ENCODE measurements at regions not wholly inside any gene's neighbourhood (a gene's known extent, or its start where the extent isn't known, plus 50 kb on each side); places are given as distances from the start of the nearest gene placed in this dataset.
"Not testable (repeated sequence)": the region's sequence is repeated elsewhere in the genome, so short reads cannot be mapped to it uniquely, and the experiment has no call there.

DNA sequence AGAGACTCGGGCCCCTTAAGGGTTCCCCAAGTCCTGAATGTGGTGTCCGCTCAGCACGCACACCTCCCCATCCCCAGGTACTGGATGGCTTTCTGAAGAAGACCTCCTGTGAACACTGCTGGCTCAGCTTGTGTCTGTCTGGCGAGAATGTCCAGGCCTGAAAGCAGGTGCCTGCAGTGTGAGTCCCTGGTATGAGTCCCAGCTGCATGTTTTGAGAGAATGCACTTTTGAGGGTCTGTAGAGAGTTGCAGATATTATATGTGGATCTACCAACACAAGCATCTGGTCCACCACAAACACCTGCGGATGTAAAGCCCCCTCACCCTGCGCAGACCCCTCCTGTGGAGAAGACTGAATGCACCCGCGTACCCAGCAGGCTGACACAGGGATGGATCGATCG, 1308.9 kb downstream of the TBC1D22A start:
- DNase-seq (ENCODE audit: low read depth in 3 of 3) = no peak

DNA sequence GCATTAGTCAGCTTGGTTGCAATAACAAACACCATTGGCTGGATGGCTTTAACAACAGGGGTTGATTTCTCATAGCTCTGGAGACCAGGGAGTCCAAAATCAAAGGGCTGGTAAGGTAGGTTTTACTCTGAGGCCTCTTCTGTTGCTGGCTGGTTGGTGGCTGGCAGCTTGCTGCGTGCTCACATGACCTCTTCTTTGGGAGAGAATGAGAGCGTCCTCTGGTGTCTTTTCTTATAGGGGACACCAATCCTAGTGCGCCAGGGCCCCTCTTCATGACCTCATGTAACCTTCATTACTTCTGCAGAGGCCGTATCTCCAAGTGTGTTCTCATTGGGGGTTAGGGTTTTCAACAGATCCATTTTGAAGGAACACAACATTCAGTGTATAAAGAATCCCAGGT, 1308.3 kb downstream of the TBC1D22A start:
- no peak for DNase-seq (ENCODE audit: low read depth in 3 of 3)

DNA sequence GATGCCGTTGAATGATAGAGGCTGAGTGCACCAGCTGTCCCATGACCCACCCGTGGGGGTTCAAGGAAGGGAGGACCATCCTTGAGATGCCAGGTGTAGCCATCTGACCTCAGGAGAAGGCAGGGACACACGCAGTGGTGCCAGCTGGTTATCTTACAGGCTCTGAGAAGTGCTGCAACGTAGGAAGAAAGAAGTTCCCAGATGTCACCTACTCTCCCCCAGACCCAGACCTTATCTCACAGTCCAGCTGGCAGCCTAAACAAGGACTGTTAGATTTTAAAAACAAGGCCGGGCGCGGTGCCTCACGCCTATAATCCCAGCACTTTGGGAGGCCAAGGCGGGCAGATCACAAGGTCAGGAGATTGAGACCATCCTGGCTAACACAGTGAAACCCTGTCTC, 1307.6 kb downstream of the TBC1D22A start:
- DNase-seq (ENCODE audit: low read depth in 3 of 3) = no peak

- DNase-seq (ENCODE audit: low read depth in 3 of 3) = no peak
Measured at GRCh38 chr22:48069256-48069655, 1306.8 kb downstream of the TBC1D22A start.

DNA sequence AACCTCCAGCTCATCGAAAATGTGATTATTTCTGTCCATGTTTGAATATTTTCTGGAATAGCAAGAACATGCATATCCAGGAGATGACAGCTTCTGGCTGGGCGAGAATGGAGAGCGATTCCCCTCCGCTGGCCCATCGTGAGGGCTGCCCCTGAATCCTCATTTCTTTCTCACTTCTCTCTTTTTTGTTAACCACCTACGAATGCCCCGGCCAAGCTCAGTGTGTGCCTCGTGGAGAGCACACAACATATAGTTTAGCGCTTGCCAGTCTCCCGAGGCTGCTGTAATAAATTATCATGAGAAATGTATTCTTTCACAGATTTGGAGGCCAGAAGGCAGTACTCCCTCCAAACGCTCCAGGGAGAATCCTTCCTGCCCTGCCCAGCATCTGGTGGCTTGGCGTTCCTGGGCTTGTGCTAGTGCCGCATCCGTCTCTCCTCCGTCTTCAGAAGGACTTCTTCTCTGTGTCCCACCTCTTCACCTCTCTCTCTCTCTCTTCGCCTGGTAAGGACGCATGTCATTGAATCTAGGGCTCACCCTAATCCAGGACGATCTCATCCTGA, 1306.0 kb downstream of the TBC1D22A start:
- no peak for DNase-seq (ENCODE audit: low read depth in 3 of 3)

- DNase-seq (ENCODE audit: low read depth in 3 of 3) = no peak
Measured at GRCh38 chr22:48065892-48066291, 1303.4 kb downstream of the TBC1D22A start.

- no peak for DNase-seq (ENCODE audit: low read depth in 3 of 3)
Measured at GRCh38 chr22:48061726-48062125, 1299.3 kb downstream of the TBC1D22A start.

DNA sequence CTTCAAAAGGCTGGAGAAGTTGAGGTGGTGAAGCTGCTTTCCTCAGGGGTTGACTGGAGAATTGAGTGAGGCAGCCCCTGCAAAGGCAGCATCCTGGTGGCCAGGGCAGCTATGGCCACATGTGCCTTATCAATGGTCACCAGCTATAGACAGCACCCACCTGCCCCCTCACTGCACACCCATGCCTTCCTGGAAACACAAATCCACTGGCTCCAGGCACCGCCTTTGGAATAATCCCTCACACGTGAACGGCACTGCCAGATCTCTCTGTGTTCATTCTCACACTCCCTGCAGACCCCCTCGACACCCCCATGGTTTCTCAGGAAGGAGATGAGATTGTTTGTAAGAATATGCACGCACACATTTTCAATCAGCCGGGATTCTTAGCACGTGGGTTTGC, 1297.8 kb downstream of the TBC1D22A start:
- DNase-seq (ENCODE audit: low read depth in 3 of 3) = no peak

DNA sequence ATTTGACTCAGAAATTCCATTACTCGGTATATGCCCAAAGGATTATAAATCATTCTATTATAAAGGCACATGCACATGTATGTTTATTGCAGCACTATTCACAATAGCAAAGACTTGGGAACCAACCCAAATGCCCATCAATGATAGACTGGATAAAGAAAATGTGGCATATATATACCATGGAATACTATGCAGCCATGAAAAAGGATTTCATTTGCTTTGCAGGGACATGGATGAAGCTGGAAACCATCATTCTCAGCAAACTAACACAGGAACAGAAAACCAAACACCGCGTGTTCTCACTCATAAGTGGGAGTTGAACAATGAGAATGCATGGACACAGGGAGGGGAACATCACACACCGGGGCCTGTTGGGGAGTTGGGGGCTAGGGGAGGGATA, 1297.1 kb downstream of the TBC1D22A start:
- not testable (repeated sequence) for DNase-seq (ENCODE audit: low read depth in 3 of 3)

DNA sequence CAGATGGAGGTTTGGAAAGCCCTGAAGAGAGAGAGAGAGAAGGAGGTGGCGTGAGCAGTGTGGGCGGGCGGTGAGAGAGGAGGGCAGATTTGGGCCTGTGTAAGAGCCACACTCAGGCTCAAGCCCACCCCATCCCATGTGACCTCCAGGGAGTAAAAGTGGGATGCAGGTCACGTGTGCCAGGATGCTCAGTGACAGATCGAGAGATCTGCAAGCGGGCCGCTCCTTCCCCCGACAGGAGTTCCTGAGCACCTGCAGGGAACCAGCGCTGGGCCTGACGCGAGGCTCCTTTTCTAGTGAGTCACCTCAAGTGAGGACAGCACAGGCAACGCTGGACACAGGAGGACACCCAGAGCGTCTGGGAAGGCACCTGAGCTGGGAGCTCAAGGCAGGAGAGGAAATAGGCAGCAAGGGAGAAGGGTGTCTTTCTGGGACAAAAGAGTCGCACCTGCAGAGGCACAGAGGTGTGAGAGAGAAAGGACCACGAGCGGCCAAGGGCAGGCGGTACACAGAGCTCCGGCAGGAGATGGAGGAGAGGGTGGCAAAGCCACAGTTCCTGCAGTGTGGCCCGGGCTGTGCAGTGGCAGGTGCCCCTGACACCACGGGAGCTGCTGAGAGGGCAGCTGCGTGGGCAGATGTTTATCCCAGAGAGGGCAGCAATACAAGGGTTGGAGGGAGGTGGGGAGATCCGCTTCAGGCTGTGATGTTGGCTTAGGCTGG, 1294.8 kb downstream of the TBC1D22A start:
- DNase-seq (ENCODE audit: low read depth in 3 of 3) = no peak

- no peak for DNase-seq (ENCODE audit: low read depth in 3 of 3)
Measured at GRCh38 chr22:48055827-48056226, 1293.4 kb downstream of the TBC1D22A start.

DNA sequence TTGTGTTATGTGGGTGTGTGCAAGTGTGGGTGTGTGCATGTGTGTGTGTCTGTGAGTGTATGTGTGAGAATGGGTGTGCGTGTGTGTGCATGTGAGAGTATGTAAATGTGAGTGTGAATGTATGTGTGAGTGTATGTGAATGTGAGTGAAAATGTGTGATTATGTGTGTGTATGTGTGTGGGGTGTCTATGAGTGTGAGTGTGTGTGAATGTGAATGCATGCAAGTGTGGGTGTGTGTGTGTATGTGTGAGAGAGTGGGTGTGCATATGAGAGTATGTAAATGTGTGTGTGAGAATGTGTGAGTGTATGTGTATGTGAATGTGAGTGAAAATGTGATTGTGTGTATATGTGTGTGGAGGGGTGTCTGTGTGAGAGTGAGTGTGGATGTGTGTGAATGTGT, 1292.7 kb downstream of the TBC1D22A start:
- no peak for DNase-seq (ENCODE audit: low read depth in 3 of 3)

DNA sequence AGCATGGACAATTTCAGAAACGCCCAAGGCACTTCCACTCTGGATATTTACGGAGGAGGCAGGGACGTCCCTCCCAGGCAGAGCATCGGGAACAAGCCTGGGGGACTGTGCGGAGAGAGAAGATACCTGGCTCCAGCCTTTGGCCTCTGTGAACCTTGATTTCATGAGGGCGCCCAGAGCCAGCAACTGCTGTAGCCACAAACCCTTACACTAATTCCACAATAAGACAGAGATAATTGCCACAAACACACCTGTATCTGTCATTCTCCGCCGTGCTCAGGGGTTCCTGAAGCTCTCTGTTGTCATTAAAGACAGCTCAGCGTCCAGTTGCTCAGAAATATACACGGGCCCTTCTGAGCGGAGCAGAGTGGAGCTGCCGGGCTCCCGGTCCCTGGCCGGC, 1292.1 kb downstream of the TBC1D22A start:
- no peak for DNase-seq (ENCODE audit: low read depth in 3 of 3)

DNA sequence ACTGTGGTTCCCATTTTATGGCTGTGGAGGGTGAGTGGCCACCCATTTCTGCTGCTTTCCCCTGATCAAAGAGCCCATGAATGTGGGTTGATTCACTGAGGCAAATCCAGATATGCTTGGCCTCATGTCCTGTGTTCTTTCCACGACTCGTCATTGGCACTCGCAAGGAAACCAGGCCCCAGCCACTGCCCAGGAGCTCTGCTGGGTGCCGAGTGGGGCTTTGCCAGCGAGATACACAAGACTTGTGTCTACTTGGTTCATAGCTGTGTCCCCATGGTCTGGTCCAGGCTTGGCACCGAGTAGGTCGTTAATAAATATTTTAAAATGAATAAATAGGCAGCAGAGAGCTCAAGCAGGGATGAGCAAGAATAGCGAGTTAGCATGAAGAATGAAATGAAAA, 1291.5 kb downstream of the TBC1D22A start:
- no peak for DNase-seq (ENCODE audit: low read depth in 3 of 3)

GRCh38 chr22:48053486-48053885, 1291.0 kb downstream of the TBC1D22A start:
- DNase-seq (ENCODE audit: low read depth in 3 of 3) = no peak

DNA sequence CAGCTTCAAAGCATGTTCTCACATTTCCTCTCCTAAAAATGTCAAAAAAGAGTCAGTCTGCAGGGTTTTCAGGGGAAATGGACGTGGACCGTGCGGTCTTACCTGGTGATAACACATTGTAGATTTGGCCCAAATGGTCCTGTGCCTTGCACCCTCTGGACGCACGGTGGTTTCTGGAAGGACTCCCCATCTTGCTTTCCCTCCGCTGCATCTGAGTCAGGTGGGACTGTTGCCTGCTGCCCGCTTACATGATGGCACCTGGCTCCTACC, 1290.1 kb downstream of the TBC1D22A start:
- DNase-seq (ENCODE audit: low read depth in 3 of 3) = no peak

GRCh38 chr22:48051796-48052620, 1289.6 kb downstream of the TBC1D22A start:
- DNase-seq (ENCODE audit: low read depth in 3 of 3) = no peak

GRCh38 chr22:48050836-48051235, 1288.4 kb downstream of the TBC1D22A start:
- DNase-seq (ENCODE audit: low read depth in 3 of 3) = no peak

DNA sequence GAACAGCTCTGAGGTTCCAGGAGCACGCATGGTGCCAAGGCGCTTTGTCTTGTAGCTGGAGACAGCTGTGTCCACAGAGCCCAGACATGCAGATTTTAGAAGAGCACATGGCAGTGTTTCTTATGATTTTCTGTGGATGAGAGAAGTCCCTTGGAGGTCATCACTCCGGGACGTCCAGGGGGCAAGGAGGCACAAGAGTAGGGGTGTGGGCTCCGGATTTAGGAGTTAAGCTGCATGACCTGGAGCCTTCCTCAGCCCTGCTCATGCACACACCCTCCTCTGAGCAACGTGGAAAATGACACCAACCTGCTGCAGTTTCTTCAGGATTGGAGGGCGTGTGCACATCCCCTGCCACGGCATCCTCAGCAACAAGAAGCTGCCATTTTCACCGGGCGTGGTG, 1286.7 kb downstream of the TBC1D22A start:
- DNase-seq (ENCODE audit: low read depth in 3 of 3) = no peak

DNA sequence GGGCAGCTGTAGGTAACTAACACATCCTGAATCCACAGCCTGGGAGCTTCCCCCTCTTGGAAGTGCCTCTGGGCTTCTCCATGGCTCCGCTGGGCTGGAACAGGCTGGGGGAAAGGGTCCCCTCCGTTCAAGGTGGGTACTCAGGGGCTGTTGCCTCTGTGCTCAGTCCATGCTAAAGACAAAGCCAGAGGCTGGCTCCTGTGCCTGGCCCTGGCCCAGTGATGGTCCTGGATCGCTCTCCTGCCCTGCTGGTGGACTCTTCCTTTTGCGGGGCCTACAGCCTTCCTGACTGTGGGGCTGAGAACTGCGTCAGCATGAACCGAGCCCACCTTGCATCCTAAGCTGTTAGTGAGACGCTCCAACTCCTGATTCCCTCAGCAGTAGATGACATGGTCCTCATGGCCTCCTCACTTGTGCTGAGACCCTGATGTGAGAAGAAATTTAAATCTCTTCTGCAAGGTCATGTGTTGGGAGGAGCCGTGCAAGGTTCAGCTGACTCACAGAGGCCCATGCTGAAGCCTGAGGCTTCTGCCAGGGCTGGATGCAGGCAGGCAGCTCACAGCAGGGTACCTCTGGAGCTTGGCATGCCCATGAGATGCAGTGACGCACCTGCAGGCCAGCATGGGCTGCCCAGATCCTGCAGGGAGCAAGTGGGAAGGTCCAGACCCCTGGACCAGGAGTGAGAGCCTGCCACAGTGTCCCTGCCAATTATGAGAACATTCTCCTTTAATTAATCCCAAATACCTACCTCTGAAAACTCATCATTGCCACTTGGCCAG, 1285.5 kb downstream of the TBC1D22A start:
- DNase-seq (ENCODE audit: low read depth in 3 of 3) = no peak

- no peak for DNase-seq (ENCODE audit: low read depth in 3 of 3)
Measured at GRCh38 chr22:48045369-48045768, 1282.9 kb downstream of the TBC1D22A start.

DNA sequence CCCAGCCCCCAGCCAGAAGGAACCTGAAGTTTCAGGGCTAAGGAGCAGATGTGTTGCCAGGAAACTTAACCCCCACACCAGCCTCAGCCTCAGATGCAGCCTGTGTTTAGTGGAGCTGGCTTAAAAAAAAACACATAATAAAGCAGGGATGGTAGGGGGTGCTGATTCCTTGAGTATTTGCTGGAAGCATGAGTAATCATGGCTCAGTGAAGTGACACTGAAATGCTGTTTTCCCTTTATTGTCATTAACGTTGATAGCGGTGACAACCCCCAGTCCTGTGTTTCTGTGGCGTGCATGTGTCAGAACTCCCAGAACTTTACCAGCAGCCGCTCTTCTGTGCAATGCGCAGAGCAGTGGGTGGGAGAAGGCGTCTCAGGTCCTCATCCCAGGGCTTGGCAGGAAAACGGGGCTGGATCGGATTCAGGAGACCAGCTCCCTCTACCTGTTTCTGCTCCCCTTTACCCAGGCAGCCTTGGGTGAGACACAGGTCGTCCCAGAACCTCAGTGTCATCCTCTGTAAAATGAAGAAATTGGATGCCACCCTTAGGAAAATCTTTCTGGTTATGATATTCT, 1282.1 kb downstream of the TBC1D22A start:
- no peak for DNase-seq (ENCODE audit: low read depth in 3 of 3)
